ENCODE measurements at regions not wholly inside any gene's neighbourhood (a gene's known extent, or its start where the extent isn't known, plus 50 kb on each side); places are given as distances from the start of the nearest gene placed in this dataset.

DNA sequence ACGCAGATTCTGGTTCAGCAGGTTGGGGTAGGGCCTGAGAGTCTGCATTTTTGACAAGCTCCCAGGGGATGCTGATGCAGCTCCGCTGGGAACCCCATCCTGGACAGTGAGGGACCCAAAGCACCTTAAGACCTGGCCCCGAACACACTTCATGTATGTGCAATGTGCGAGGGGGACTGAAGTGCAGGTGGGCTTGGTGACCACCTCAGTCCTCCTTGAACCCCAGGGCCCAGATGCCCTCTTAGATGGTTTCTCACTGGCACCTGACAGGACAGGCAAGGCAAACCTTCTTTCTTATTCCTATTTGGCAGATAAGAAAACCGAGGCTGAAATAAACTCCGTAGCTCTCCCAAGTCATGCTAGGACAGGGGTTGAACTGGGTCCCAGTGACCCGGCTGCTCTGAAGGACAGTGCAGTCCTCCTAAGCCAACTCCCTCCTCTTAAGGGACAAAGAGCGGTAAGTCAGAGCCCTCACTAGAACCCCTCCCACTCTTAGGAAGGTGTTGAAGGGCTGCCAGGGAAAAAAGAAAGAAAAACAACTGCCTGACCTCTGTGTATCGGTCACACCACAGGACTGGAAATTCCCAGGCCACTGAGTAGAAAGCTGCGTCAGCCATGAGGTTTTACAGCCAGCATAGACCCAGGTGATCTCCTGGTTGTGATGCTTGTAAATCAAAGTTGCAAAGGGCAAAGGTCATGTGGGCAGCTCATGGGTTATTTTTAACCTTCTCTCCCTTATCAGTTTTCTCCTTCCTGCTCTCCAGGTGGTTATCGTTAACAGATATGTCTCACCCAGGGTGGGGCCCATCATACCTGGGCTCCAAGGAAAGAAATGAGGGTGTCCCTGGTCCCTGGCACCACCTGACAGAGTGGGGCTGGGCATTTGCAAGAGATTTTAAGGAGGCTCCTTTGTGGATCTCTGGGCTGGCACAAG lies 90.9 kb upstream of the SMNDC1 start:
- WGBS (ENCODE audit: insufficient coverage, insufficient replicate concordance, low lambda C conversion rate, missing lambda C conversion rate): 55% methylated on average over 11 of the region's 11 CpGs
- Histone ChIP-seq H3K4me2 (ENCODE audit: control insufficient read depth, insufficient read depth) (peak overlapping the region; percentile 49), H3K36me3 (ENCODE audit: control insufficient read depth in 2 of 2, insufficient read depth in 2 of 2, low read length in 1 of 2) (no peaks in the 10 kb centered on the region), H4K20me1 (ENCODE audit: control insufficient read depth, insufficient read depth) (no peaks in the 10 kb centered on the region), H3K4me1 (ENCODE audit: control insufficient read depth, insufficient read depth, low read length) (peaks cover 16% of the 10 kb centered on the region), H3K9me3 (replicated peaks; ENCODE audit: control insufficient read depth, insufficient read depth, low read length) (no peaks in the 10 kb centered on the region), H2AFZ (ENCODE audit: control insufficient read depth, low read depth, low read length) (peak overlapping the region; percentile 13), H3K4me3 (no peak overlapping the region), H3K27me3 (replicated peaks in 1 of 2; ENCODE audit: control insufficient read depth in 2 of 2, insufficient read depth in 2 of 2, low read length in 1 of 2) (no peaks in the 10 kb centered on the region), H3K79me2 (ENCODE audit: control insufficient read depth, insufficient read depth, low read length) (no peaks in the 10 kb centered on the region), H3K27ac (ENCODE audit: control insufficient read depth, insufficient read depth) (peak overlapping the region; percentile 69), H3K9ac (ENCODE audit: control insufficient read depth, insufficient read depth, low read length) (peak overlapping the region; percentile 15; the same call in 1 of the 2 replicates)
- CTCF ChIA-PET: interaction anchor here (1.3 to 4.0 kb wide), 7 partner anchors 10 to 107 kb away, joined by 3 to 36 read pairs (median 8); no protein-coding TSS in a partner anchor
- FAIRE-seq: peak; percentile 92
- peak; percentile 92 for ATAC-seq
- POLR2A ChIA-PET: interaction anchor here (1.0 to 9.0 kb wide), 7 partner anchors 7 to 103 kb away, joined by 3 to 117 read pairs (median 4); no protein-coding TSS in a partner anchor
- in situ Hi-C loops (cut with MboI): no loop called here
- SMC1A ChIA-PET (ENCODE audit: uncharacterized antibody, unreplicated experiment): interaction anchor here (0.5 to 5.9 kb wide), 11 partner anchors 12 to 941 kb away, joined by 3 to 81 read pairs (median 5); no protein-coding TSS in a partner anchor
- DNase-seq (ENCODE audit: low read depth, low spot score): peak; percentile 91
- intact Hi-C loops (cut with micrococcal nuclease; ENCODE audit: unreplicated experiment): loop anchor here (1.0 kb wide), 2 partner anchors 19 to 39 kb away; no protein-coding TSS in a partner anchor
- RAD21 ChIA-PET (ENCODE audit: unreplicated experiment): interaction anchor here (0.9 to 4.1 kb wide), 13 partner anchors 10 to 134 kb away, joined by 3 to 58 read pairs (median 5); no protein-coding TSS in a partner anchor
- BruUV-seq (replicated peaks): TSS peak; percentile 99
- TF ChIP-seq ASH2L (IDR thresholded peaks at IDR 0.05; ENCODE audit: borderline replicate concordance, low read depth) (no peak), ZNF207 (IDR thresholded peaks at IDR 0.05; ENCODE audit: borderline replicate concordance) (no peak), ZZZ3 (IDR thresholded peaks at IDR 0.05; ENCODE audit: control insufficient read depth, insufficient read length, low read depth) (no peak), CHD1 (IDR thresholded peaks at IDR 0.05; ENCODE audit: low read depth, low read length) (no peak), HDAC6 (IDR thresholded peaks at IDR 0.05; ENCODE audit: unreplicated experiment) (no peak), NR2C1 (IDR thresholded peaks at IDR 0.05) (peak; percentile 93), BRCA1 (IDR thresholded peaks at IDR 0.05; ENCODE audit: low read depth, low read length) (no peak), MYB (IDR thresholded peaks at IDR 0.05; ENCODE audit: borderline replicate concordance, low read depth, low read length) (0 out of 2 replicates have a peak, but pooled peaks have one; percentile 23), ESRRA (IDR thresholded peaks at IDR 0.05; ENCODE audit: low read length) (no peak), NR2C2 (IDR thresholded peaks at IDR 0.05; ENCODE audit: borderline replicate concordance, control insufficient read depth, insufficient read length, low read depth) (peak; percentile 64), CREM (IDR thresholded peaks at IDR 0.05; ENCODE audit: low read depth) (peak; percentile 87), TCF3 (IDR thresholded peaks at IDR 0.05; ENCODE audit: borderline replicate concordance, insufficient read depth, low read depth, low read length) (peak; percentile 95), GABPA (IDR thresholded peaks at IDR 0.05; ENCODE audit: low read depth) (no peak)
- TF ChIP-seq, protein P1, sequence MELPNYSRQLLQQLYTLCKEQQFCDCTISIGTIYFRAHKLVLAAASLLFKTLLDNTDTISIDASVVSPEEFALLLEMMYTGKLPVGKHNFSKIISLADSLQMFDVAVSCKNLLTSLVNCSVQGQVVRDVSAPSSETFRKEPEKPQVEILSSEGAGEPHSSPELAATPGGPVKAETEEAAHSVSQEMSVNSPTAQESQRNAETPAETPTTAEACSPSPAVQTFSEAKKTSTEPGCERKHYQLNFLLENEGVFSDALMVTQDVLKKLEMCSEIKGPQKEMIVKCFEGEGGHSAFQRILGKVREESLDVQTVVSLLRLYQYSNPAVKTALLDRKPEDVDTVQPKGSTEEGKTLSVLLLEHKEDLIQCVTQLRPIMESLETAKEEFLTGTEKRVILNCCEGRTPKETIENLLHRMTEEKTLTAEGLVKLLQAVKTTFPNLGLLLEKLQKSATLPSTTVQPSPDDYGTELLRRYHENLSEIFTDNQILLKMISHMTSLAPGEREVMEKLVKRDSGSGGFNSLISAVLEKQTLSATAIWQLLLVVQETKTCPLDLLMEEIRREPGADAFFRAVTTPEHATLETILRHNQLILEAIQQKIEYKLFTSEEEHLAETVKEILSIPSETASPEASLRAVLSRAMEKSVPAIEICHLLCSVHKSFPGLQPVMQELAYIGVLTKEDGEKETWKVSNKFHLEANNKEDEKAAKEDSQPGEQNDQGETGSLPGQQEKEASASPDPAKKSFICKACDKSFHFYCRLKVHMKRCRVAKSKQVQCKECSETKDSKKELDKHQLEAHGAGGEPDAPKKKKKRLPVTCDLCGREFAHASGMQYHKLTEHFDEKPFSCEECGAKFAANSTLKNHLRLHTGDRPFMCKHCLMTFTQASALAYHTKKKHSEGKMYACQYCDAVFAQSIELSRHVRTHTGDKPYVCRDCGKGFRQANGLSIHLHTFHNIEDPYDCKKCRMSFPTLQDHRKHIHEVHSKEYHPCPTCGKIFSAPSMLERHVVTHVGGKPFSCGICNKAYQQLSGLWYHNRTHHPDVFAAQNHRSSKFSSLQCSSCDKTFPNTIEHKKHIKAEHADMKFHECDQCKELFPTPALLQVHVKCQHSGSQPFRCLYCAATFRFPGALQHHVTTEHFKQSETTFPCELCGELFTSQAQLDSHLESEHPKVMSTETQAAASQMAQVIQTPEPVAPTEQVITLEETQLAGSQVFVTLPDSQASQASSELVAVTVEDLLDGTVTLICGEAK (IDR thresholded peaks at IDR 0.05; ENCODE audit: borderline replicate concordance): no peak; the same call in 1 of the 2 replicates
- TF ChIP-seq, protein P2, sequence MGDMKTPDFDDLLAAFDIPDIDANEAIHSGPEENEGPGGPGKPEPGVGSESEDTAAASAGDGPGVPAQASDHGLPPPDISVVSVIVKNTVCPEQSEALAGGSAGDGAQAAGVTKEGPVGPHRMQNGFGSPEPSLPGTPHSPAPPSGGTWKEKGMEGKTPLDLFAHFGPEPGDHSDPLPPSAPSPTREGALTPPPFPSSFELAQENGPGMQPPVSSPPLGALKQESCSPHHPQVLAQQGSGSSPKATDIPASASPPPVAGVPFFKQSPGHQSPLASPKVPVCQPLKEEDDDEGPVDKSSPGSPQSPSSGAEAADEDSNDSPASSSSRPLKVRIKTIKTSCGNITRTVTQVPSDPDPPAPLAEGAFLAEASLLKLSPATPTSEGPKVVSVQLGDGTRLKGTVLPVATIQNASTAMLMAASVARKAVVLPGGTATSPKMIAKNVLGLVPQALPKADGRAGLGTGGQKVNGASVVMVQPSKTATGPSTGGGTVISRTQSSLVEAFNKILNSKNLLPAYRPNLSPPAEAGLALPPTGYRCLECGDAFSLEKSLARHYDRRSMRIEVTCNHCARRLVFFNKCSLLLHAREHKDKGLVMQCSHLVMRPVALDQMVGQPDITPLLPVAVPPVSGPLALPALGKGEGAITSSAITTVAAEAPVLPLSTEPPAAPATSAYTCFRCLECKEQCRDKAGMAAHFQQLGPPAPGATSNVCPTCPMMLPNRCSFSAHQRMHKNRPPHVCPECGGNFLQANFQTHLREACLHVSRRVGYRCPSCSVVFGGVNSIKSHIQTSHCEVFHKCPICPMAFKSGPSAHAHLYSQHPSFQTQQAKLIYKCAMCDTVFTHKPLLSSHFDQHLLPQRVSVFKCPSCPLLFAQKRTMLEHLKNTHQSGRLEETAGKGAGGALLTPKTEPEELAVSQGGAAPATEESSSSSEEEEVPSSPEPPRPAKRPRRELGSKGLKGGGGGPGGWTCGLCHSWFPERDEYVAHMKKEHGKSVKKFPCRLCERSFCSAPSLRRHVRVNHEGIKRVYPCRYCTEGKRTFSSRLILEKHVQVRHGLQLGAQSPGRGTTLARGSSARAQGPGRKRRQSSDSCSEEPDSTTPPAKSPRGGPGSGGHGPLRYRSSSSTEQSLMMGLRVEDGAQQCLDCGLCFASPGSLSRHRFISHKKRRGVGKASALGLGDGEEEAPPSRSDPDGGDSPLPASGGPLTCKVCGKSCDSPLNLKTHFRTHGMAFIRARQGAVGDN (IDR thresholded peaks at IDR 0.05): peak; percentile 98
